GM12874 (cell line): ENCODE measurements at regions not wholly inside any gene's neighbourhood (a gene's known extent, or its start where the extent isn't known, plus 50 kb on each side); places are given as distances from the start of the nearest gene placed in this dataset.

Experiments used
- CTCF ChIP-seq: IDR thresholded peaks from 2 replicates; pipeline ENCODE4 v1.5.1; 2011; ENCODE audit warnings: low read depth, mild to moderate bottlenecking, control low read depth, low read length, moderate library complexity; ENCODE audit not compliant: insufficient read depth

- no peak for TF ChIP-seq CTCF
These were observed 124.7 kb upstream of the CPEB2 start for GRCh38 chr4:14877246-14878225.

GRCh38 chr4:14878681-14879080 lies 123.6 kb upstream of the CPEB2 start:
- no peak for TF ChIP-seq CTCF

DNA sequence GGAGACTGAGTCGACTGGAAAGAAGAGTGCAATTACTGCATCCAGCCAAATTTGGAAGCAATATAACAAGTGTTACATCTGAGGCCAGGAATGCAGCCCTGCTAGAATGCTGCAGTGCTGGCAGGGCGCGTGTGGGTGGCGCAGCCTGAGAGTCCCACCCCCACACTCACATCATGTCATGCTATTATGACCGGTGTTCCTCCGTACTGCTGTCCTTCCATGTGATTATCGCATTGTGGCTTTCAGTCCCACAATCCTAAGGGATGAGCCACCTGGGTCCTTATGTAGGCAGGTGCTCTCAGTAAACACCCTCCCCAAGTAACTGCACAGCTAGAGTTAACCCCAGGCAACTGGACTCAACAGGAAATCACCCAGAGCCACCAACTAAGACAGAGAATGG lies 122.6 kb upstream of the CPEB2 start:
- no peak for TF ChIP-seq CTCF

GRCh38 chr4:14880805-14881204 lies 121.5 kb upstream of the CPEB2 start:
- no peak for TF ChIP-seq CTCF

GRCh38 chr4:14883166-14883565 lies 119.1 kb upstream of the CPEB2 start:
- TF ChIP-seq CTCF: no peak

DNA sequence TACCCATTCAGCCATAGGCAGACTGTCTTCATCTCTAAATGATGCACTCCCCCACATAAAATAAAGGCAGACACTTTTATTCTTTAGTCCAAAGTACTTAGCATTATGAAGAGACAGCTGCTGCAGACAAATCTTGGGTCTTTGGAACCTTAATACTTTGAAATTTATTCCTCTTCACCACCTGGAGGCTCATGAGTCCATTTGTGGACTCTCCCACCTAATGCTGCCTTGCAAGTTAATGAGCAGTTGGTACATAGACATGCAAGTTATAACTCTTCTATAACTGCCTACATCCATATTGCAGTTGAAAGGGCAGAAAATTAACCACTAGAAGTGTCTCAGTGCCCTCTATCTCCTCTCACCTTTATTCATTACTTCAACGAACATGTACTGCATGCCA lies 118.6 kb upstream of the CPEB2 start:
- TF ChIP-seq CTCF: no peak

GRCh38 chr4:14887842-14888433 lies 114.3 kb upstream of the CPEB2 start:
- no peak for TF ChIP-seq CTCF
